ENCODE measurements at regions not wholly inside any gene's neighbourhood (a gene's known extent, or its start where the extent isn't known, plus 50 kb on each side); places are given as distances from the start of the nearest gene placed in this dataset.

GRCh38 chr2:228378696-228379425 is 197.4 kb upstream of the SPHKAP start:
- H3K9me3 Mint-ChIP-seq: peaks cover 0 to 8% (median under 1%) of the 10 kb centered on the region in 7 donors
- 84% methylated on average over 3 of the region's 3 CpGs for WGBS (ENCODE audit: insufficient coverage)
- no peak overlapping the region for H3K4me2 ChIP-seq (replicated peaks; ENCODE audit: extremely low read depth, low read length, poor library complexity, severe bottlenecking)

GRCh38 chr2:228378233-228378632 is 196.7 kb upstream of the SPHKAP start:
- H3K27ac Mint-ChIP-seq: no peak overlapping the region
- H3K4me2 ChIP-seq (replicated peaks; ENCODE audit: extremely low read depth, low read length, poor library complexity, severe bottlenecking): no peak overlapping the region

More at GRCh38 chr2:228378696-228379425, 197.4 kb upstream of the SPHKAP start:
- intact Hi-C loops (cut with micrococcal nuclease): no loop called here
- Histone ChIP-seq H4K20me1 (ENCODE audit: insufficient read depth, low read length) (no peaks in the 10 kb centered on the region), H3K36me3 (replicated peaks in 1 of 2; ENCODE audit: control insufficient read depth in 1 of 2, insufficient read depth in 2 of 2, low read length in 2 of 2) (no peaks in the 10 kb centered on the region), H3K9me3 (replicated peaks in 1 of 2; ENCODE audit: control insufficient read depth in 1 of 2, insufficient read depth in 1 of 2, low read length in 2 of 2) (no peaks in the 10 kb centered on the region), H2AFZ (ENCODE audit: insufficient read depth, low read depth, low read length, poor library complexity, severe bottlenecking) (no peak overlapping the region), H3K27me3 (ENCODE audit: control insufficient read depth in 2 of 2, insufficient read depth in 2 of 2, low read length in 2 of 2) (no peaks in the 10 kb centered on the region), H3K9ac (ENCODE audit: insufficient read depth, low read length, poor library complexity, severe bottlenecking) (no peak overlapping the region), H3K4me3 (replicated peaks in 1 of 3; ENCODE audit: low read depth in 2 of 3, low read length in 3 of 3) (no peak overlapping the region), H3K4me1 (ENCODE audit: control insufficient read depth in 1 of 2, insufficient read depth in 2 of 2, low read length in 2 of 2) (no peaks in the 10 kb centered on the region), H3K79me2 (ENCODE audit: insufficient read depth, low read length) (no peaks in the 10 kb centered on the region), H3K27ac (ENCODE audit: low read depth in 1 of 2, low read length in 2 of 2) (no peak overlapping the region)
- Mint-ChIP-seq H3K27me3 (ENCODE audit: low read depth in 3 of 3) (peaks cover 0 to 1% (median 0%) of the 10 kb centered on the region in 3 donors), H3K27ac (no peak overlapping the region), H3K4me1 (peaks cover 3% of the 10 kb centered on the region), H3K4me3 (no peak overlapping the region), H3K36me3 (no peaks in the 10 kb centered on the region)
- no peak for DNase-seq
- no peak for TF ChIP-seq CTCF (IDR thresholded peaks at IDR 0.05)

More at GRCh38 chr2:228378233-228378632, 196.7 kb upstream of the SPHKAP start:
- Mint-ChIP-seq H3K9me3 (peaks cover 0 to 11% (median 2%) of the 10 kb centered on the region in 7 donors), H3K4me3 (no peak overlapping the region), H3K36me3 (no peaks in the 10 kb centered on the region), H3K27me3 (ENCODE audit: low read depth in 3 of 3) (peaks cover 0 to 1% (median 0%) of the 10 kb centered on the region in 3 donors), H3K4me1 (peaks cover 3% of the 10 kb centered on the region)
- Histone ChIP-seq H3K27me3 (ENCODE audit: control insufficient read depth in 2 of 2, insufficient read depth in 2 of 2, low read length in 2 of 2) (no peaks in the 10 kb centered on the region), H3K36me3 (replicated peaks in 1 of 2; ENCODE audit: control insufficient read depth in 1 of 2, insufficient read depth in 2 of 2, low read length in 2 of 2) (no peaks in the 10 kb centered on the region), H4K20me1 (ENCODE audit: insufficient read depth, low read length) (no peaks in the 10 kb centered on the region), H3K9me3 (replicated peaks in 1 of 2; ENCODE audit: control insufficient read depth in 1 of 2, insufficient read depth in 1 of 2, low read length in 2 of 2) (no peaks in the 10 kb centered on the region), H3K4me1 (ENCODE audit: control insufficient read depth in 1 of 2, insufficient read depth in 2 of 2, low read length in 2 of 2) (no peaks in the 10 kb centered on the region), H3K4me3 (replicated peaks in 1 of 3; ENCODE audit: low read depth in 2 of 3, low read length in 3 of 3) (no peak overlapping the region), H3K79me2 (ENCODE audit: insufficient read depth, low read length) (no peaks in the 10 kb centered on the region), H2AFZ (ENCODE audit: insufficient read depth, low read depth, low read length, poor library complexity, severe bottlenecking) (no peak overlapping the region), H3K27ac (ENCODE audit: low read depth in 1 of 2, low read length in 2 of 2) (no peak overlapping the region), H3K9ac (ENCODE audit: insufficient read depth, low read length, poor library complexity, severe bottlenecking) (no peak overlapping the region)
- TF ChIP-seq CTCF (IDR thresholded peaks at IDR 0.05): no peak
- WGBS (ENCODE audit: insufficient coverage): 83% methylated on average over 1 of the region's 2 CpGs
- intact Hi-C loops (cut with micrococcal nuclease): no loop called here
- no peak for DNase-seq

Measured in CD14-positive monocyte (primary cell).